COLO668 (cell line): ENCODE measurements at regions not wholly inside any gene's neighbourhood (a gene's known extent, or its start where the extent isn't known, plus 50 kb on each side); places are given as distances from the start of the nearest gene placed in this dataset.

Source experiments
- DNase-seq: peaks from one replicate; lab custom pipeline; 2025; ENCODE audit not compliant: unreplicated experiment; lab: John Stamatoyannopoulos, UW

DNA sequence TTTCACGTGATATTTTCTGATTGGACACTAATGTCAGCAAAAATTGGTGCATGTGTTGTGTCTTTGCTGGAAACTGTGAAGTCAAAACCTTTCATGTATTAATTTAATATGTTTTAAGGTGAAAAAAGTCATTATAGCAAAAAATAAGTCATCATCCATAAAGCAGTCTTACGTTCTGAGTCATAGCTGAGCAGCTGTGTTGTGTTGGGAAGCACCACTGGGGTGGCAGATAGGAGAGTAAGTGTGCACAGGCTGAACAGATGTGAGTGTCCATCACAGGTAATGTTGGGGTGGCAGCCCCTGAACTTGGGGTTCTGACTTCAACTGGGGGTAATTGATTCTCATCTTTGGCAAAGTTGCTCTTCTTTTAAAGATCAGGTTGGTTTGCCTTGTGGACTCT is 156.8 kb downstream of the NXNL2 start:
- DNase-seq, result no peak

DNA sequence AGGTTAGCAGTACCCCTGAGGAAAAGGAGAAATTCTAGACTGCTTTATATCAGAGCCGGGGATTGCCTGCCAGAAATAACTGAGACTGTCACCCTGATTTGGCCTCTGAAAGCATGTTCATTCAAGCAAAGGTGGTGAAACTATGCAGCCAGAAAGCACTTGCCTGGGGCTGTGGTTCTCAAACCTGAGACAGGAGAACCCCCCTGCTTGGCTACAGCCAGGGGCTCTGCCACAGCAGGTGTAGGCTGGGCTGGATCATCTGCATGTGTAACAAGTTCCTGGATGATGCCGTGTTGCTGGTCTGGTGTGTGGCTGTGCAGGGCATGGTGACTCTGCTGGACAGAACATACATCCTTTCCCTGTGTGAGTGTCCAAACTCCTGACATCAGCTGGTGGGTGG is 157.8 kb downstream of the NXNL2 start:
- no peak for DNase-seq

DNA sequence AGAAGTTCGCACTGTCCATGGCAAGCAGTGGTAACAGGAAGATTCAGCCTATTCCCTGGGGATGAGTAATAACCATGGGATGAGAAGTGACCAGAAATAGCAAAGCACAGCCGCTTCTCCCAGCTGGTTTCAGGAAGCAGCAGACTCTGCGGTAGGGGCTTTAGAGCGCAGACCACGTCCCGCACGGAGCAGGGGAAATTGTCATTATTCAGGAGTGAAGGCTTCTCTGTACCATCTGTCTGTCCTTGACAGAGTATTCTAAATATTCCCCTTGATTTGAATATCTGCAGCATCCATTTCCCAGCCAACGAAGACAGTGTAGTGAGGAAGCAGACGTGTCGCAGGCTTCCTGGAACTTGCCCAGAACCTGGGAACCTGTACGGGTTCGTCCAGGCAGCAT is 159.6 kb downstream of the NXNL2 start:
- no peak for DNase-seq

DNA sequence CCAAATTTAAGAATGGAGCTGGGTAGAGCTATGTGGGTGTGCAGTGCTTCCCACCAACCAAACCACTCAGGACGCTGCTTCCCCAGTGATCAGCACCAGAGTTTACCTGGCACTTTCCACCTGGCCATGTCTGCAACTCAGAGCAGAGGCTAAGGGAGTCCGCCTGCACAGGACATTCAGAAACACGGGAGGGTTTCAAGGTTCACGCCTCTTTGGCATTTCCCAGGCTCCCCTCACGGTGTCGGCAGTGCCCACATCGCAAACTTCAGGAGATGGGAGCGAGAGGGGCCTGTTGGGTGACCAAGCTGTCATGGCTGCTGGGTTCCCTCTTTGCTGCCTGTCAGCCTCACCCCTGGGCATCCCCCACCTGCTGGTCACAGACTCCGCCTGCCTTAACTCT is 161.5 kb downstream of the NXNL2 start:
- DNase-seq, result no peak

DNA sequence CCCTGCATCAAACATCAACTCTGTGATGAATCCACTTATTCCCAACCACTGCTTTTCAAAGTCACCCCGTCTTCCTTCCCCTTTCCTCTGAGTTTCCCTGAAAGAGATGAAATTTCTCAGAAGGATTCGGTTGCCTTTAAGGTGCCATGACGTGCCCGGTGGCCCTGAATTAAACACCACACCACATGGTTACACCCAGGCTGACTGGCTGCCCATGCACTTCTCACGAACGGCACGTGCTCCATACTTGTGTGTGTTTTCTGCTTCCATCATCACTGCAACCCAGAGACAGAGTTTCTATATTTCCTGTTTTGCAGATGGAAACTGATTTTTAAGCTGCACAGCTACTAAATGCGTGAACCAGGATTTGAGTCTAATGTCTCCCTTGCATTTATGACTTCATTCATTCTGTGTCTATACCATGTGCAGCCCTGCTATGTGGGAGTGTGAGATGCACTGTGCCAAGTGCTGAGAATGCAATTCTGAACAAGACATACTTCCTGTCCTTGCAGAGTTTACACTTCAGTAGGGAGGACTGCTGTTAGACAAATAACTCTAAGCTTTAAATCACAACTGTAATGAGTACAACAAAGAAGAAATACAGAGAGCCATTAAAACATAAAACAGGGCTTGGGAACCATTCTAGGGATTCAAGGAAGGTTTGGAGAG is 162.9 kb downstream of the NXNL2 start:
- no peak for DNase-seq

DNA sequence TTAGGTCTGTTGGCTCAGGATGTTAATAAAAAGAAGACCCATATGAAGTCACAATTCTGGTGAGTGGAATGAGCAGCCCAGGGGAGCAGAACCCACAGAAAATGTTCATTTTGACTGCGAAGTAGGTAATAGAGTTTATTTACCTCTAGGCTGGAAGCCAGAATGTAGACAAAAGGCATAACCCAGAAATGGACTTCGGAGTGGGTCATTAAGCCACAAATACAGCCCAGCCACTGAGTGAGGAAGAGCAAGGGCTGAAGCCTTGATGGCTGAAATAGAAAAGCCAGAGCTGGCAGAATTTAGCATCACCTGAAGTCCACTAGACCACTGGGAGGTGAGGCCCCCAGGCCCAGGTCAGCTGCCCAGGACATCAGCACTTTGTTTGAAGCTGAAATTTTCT is 168.0 kb downstream of the NXNL2 start:
- DNase-seq, result no peak

DNA sequence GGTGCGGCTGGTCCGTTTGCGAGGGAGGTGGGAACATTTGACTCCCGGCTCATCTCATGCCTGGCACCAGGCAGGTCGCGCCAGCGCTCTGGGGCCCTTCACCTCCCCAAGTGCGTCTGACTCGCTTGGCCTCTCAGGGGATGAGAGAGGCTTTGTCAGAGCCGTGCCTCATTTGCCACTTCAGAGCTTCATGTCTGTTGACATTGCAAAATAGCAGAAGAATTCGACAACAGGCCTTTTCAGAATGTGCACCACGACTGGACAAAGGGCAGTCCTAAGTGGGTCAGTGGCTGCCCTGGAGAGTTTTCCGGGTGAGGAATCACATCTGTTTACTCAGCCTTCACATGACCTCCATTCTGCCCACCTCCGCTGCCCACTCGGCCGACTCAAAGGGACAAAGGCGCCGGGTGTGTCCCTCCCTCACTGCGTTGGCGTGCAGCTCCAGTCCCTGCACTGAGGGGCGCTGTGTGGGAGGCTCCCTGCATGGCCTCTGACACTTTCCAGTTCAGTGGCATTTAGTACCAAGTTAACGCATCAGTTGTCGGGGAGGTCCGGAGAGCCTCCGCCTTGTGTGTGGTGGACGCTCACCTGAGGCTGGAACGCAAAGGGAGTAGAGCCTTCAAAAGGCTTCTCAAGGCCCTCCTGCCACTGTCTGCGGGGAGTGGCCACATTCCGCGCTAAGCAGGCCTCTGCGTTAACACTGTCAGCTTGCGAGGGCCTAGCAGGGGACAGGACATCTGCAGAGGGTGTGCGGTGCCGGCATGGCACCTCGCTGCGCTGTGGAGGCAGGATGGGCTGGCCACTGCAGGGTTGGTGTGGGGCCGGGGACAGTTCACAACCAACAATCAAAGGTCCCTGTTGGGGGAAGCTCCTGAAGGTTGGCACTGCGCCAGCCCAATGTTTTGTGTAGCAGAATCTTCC is 171.5 kb downstream of the NXNL2 start:
- DNase-seq, result no peak

DNA sequence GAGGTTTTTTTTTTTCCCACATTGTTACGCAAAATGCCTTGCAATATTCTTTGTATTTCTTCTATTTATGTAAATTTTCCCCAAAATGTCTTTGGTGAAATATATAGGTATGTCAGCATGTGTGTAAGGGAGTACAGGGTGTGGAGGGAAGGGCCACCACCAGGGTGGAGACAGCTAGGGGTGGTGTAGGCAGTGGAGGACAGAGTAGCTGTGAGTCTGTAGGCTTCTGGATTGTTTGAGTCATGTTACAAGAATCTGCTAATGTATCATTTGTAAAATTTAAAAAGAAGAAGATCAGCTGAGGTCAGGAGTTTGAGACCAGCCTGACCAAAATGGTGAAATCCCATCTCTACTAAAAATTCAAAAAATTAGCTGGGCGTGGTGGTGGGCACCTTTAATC is 175.5 kb downstream of the NXNL2 start:
- DNase-seq, result no peak

DNA sequence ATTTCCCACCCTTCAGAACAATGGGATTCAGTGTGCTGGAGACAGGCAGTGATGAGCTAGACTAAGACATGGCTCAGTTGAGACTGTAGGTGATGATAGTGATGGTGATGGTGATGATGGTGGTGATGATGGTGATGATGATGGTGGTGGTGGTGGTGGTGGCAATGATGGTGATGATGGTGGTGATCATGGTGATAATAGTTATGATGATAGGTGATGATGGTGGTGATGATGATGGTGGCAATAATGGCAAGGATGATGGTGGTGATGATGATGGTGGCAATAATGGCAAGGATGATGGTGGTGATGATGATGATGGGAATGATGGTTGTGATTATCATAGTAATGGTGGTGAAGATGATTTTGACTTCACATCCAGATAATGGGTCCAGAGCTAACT is 176.7 kb downstream of the NXNL2 start:
- DNase-seq, result no peak

DNA sequence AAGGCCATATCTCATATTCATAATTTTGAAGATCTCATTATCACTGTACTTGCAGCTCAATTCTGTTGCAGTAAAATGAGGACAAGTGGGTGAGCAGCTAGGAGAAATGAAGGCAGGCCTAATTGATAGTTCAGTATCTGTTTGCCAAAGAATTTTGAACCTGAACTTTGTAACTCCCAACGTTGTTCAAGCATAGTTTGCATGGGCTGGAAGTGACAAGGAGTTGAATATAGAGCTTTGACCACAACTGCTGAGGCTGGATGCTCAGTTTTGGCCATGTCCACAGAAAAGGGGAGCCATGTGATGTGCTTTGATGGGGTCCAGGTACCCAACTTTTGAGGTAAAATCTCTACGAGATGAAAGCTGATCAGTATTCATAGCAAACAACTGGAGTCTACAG is 177.5 kb downstream of the NXNL2 start:
- no peak for DNase-seq

DNA sequence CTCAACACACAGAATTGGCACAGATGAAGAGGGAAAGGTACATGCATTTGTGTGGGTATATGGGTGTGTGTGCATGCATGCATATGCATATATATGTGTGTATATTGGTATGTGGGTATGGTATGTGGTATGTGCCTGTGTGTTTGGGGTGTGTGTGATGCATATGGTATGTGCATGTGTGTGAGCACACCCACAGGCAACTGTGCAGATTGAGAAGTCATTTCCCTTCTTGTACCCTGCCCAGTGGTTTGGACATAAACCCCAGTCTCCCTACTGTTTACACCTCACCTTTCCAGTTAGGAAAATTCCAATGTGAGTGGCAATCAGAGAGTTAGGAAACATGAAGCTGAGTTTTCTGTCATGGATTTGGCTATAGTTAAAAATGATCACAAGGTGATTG is 178.0 kb downstream of the NXNL2 start:
- DNase-seq, result no peak

DNA sequence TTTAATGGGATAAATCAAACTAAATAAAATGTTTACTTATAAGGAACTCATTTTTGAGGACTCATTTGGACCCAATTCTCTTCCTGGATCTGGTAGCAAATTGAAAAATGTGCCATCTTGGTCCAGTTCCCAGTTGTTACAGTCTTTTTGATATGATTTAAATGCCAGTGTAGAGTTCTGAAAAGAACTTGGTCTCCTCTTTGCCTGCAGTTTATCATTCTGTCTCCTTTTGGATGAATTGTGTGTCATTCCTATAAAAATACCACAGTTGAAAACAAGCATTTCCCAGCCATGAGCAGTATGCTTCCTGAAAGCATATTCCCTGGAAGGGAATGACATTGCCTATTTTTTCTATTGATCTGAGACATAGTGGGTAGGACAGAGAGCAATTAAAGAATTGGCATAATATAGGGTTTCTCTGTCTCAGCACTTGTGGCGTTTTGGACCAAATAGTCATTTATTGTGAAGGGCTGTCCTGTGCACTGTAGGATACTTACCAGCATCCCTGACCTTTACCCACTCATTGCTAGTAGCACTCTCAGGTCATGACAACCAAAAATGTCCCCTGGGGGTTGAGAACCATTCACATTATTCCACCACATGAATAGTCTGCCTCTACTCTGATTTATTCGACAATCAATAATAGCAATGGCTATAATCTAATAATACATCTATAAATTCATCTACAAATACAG is 181.8 kb downstream of the NXNL2 start:
- DNase-seq, result no peak

DNA sequence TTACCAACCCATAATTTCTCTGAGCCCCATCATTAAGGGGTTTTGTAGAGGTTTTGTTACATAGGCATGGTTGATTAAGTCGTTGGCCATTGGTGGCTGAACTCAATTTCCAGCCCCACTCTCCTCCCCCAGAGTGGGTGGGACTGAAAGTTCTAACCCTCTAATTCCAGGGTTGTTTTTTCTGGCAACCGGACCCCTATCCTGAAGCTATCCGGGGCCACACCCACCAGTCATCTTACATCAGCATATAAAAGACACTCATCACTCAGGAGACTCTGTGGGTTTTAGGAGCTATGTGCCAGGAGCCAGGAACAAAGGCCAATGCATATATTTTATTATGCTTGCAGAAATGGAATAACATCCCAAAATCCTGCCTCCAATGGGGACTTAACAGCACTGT is 186.0 kb downstream of the NXNL2 start:
- DNase-seq, result no peak

DNA sequence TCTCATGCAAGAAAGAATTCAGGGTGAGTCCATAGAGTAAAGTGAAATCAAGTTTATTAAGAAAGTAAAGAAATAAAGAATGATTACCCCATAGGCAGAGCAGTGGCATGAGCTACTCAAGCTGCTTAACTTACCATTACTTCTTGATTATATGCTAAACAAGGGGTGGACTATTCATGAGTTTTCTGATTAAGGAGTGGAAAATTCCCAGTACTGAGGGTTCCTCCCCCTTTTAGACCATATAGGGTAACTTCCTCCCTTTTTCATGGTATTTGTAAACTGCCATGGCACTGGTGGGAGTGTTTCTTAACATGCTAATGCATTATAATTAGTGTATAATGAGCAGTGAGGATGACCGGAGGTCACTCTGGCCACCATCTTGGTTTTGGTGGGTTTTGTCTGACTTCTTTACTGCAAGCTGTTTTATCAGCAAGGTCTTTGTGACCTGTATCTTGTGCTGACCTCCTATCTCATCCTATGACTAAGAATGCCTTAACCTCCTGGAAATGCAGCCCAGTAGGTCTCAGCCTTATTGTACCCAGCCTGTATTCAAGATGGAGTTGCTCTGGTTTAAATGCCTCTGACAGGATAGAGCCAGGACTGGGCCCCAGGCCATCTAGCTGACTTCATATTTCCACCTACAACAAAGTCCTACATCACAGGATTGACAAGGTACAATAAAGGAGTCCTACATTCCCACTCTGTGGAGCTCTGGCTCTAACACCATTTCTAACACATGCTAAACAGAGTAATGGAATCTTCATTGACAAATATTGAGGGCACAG is 186.7 kb downstream of the NXNL2 start:
- no peak for DNase-seq

DNA sequence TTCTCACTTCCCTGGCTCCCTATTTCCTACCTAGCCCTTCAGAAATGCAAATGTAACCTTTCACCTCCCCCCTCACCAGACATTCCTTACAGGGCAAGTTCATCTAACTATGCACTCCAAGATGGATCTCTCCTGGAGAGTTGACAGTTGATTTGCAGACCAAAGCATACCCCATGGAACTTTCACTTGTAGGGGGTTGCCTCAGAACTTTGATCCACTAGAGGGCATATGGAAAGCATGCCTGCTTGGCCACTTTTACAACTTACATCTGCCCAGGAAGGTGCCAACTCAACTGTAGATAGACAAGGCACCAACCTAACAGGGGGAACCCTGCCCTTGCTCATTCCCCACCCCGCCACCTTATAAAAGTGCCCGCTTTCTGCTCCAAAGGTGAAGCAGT is 187.8 kb downstream of the NXNL2 start:
- DNase-seq, result no peak

DNA sequence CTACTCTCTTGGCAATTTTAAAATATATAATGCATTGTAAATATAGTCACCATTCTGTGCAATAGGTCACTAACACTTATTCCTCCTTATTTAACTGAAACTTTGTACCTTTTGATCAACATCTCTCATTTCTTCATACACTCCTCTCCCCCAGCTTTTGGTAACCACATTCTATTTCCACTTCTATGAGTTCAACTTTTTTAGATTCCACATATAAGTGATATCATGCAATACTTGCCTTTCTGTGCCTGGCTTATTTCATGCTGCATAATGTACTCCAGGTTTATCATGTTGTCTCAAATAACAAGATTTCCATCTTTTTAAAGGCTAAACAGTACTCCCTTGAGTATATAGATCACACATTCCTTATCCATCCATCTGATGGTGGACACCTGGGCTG is 188.8 kb downstream of the NXNL2 start:
- DNase-seq, result no peak

DNA sequence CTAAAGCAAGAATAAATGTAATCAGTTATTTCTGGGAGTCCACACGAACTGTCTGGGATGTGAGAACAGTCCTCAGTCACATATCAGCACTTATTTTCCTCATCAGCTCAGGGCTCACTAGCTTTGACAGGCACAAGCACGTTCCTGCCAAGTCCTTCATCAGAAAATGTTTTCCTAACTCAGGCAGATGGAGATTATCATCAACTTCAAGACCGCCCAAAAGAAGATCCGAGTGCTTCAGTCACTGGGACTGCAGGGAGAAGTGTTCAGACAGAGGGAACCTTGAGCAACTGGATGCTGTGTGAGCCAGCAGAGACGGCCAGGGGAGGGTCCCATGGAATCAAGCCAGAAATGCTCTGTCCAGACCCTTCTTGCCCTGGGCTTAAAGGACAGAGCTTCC is 189.4 kb downstream of the NXNL2 start:
- DNase-seq, result no peak

DNA sequence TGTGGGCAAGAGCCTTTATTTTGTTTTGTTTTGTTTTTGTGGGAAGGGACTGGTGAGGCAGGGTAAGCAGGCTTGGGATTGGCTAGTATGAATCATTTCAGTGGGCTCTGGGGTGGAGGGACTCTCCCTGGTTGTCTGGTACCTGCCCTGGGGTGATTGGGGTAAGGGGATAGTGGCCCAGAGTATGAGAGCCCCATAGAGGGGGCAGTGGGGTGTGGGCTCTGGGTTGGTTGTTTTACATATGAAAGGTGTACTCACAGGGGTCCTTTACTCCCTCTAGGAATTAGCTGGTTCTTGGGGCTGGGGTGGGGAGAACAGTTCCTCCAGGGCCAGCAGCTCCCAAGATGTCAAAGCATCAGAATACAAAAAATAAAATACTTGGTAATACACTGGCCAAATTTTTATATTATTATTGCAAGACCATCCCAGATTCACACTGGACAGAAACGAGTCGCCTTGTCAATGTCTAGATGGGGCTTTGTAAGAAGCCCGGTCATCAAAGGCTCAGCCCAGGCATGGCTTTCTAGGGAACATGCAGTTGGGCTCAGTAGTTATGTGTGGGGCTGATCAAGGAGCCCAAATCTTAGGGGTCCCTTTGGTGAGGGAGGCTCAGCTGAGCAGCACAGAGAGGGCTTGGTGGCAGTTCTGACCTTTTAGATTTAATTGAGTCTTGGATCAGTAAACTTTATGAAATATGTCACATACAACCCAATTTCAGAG is 190.5 kb downstream of the NXNL2 start:
- DNase-seq, result no peak

DNA sequence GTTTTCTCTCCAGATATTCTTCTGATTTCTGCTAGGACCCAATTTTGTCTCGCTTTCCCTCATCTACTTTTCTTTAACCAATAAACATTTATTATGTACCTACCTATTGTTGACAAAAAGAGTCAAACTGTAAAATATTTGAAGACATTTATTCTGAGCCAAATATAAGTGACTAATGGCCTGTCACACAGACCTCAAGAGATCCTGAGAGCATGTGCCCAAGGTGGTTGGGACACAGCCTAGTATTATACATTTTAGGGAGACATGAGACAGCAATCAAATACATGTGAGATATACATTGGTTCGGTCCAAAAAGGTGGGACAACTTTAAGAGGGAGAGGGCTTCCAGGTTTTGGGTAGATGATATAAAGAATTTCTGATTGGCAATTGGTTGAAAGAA is 191.8 kb downstream of the NXNL2 start:
- no peak for DNase-seq

DNA sequence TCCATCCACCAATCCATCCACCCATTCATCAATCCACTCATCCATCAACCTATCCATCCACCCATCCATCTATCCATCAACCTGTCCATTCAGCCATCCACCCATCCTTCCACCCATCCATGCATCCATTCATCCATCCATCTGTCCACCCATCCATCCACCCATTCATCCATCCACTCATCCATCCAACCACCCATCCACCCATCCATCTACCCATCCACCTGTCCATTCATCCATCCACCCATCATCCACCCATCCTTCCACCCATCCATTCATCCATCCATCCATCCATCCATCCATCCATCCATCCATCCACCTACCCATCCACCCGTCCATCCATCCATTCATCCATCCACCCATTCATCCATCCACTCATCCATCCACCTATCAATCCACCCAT is 195.8 kb downstream of the NXNL2 start:
- DNase-seq, result no peak

DNA sequence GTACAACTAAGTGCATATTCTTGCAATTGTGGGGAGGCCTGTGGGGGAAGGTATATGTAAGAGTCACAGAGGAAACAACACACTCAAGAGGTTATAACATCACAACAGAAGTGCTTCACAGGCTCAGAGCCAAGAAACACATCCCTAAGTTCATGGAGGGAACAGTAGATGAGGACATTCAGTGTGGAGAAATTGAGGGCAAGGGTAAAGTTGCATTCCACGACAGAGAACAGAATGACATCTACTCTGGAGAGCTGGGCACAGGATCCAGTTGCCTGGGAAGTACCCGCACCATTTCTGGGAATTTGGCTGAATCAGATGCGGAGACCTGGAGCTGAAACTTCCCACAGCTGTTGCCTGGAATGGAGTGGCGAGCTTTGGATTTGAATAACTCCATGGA is 197.2 kb downstream of the NXNL2 start:
- DNase-seq, result no peak
